GM21367 (cell line): ENCODE measurements at regions not wholly inside any gene's neighbourhood (a gene's known extent, or its start where the extent isn't known, plus 50 kb on each side); places are given as distances from the start of the nearest gene placed in this dataset.

Source experiments
- ATAC-seq: cut with Tn5 transposase; IDR thresholded peaks from one replicate; pipeline ENCODE4 v1.9.1; 2021; ENCODE audit not compliant: unreplicated experiment

GRCh38 chr6:163670336-163670735 is 255.8 kb downstream of the QKI start:
- ATAC-seq: no peak

GRCh38 chr6:163668061-163668426 is 253.5 kb downstream of the QKI start:
- peak; percentile 61 for ATAC-seq

DNA sequence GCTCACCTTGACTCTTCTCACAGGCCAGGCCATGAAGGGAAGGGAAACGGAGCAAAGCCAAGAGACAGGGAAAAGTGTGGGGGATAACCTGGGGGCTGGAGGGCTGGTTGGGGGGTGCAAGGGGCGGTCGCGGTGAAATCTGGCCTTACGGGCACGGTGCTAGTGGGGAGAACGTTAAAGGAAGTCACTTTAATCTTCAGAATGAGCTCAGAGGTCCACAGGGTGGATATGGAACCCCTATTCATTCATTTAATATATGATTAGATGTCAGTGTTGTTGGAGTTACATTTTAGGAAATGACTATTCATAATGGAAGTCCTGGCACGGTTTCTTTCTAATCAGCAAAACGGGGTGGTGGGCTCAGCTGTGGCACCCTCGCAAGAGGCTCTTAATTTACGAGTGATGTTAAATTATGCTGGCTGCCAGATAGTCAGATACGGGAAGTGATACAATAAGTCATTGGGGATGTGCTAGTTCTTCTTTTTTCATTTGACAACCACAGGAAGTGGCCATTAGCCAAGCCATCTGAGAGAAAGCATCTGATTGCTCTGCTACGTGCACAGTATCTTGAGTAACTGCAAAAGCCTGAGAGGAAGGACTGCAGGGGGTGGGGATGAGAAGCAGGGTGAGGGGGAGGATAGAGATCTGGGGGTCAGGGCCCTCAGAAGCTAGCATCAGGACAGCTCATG is 253.0 kb downstream of the QKI start:
- peak; percentile 96 for ATAC-seq

GRCh38 chr6:163665464-163665863 is 250.9 kb downstream of the QKI start:
- ATAC-seq: no peak

DNA sequence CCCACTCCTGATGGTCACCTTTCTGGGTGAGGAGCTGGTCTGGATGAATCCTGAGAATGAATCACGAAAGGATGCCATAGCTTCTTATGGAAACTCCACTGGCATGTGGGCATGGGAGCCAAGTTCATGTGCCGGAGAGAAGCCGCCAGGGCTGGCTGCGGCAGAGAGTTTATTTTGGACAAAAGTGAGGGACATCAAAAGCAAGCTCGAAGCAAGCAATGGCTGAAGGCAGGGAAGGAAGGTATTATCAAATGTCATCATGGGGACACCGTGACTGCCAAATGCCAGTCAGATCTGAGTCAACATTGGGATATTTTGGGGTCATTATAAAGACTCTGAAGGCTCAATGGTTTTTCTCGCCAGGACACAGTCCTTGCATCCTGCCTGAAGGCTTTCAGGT is 249.1 kb downstream of the QKI start:
- no peak for ATAC-seq

DNA sequence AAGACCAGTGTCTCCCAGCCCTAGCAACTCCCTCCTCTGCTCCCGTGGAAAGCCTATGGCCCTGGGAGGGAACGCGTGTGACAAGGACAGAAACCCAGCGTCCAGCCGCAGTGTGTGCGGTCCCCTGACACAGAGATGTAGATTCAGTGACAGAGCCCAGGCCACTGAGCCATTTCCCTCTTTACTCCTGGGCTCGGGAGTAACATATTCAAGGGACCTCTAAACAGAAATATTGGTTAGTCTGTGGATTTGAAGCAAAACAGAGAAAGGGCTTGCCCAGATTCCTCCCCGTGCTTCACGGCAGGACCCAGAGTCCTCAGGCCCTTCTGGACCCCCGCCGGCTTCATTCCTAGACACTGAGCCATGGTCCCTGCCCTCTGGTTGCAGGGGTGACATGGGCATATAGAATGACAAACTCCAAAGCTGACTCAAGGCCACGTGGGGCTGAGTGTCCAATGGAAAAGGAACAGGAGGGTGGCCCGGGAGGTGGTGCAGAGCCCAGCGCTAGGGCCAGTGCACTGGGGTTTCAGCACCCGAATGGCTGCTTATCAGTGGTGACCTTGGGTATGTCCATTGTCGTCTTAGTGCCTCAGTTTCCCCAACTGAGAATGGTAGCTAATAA is 248.2 kb downstream of the QKI start:
- ATAC-seq: no peak

- peak; percentile 96 for ATAC-seq
Observed at GRCh38 chr6:163661272-163661671, 246.8 kb downstream of the QKI start.

DNA sequence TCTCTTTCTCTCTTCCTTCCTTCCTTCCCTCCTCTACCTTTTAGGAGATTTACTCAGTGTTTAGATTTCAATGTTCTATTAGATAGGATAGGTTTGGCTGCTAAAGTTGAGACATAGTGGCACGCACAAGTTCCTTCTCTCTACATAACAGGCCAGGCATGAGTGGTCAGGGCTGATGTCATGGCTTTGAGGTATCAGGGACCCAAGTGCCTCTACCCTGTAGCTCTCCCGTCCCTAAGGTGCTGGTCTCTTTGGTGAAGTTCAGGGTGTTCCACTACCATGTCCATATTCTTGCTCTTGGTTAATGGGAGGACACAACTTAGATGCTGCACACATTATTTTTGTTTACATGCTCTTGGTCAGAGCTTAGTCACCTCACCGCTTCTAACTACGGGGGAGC is 245.3 kb downstream of the QKI start:
- no peak for ATAC-seq

DNA sequence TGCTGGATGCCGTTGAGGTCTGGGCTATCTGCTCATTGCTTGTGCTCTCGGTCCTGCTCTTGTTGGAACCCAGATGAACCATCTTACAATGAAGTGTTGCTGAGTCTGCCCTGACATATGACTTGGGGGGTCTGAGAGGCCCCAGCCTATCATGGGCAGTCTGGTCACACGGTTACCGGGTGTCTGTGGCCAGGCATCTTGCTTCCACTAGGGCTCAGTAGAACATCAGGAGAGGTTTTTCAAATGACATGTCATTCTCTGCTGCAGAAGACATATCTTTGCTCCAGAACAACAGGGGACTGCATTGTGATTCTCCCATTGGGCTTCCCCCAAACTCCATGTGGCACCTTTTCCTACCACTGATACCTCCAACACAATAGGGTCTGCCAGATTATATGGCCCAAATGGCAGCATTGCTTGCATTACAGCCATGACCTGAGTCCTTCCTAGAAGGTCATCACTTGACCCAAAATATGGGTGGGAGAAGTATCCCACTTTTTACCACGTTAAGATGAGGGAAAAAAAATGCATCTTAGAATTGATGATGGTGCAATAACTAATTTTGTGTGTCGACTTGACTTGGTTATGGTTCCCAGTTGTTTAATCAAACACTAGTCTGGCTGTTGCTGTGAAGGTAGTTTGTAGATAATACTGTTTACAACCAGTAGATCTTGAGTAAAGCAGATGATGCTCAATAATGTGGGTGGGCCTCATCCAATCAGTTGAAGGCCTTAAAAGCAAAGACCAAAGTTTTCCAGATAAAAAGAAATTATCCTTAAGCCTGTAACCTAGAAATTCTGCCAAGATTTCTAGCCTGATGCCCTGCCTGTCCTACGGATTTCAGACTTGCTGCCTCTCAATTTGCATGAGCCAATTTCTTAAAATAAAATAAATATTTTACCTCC is 241.0 kb downstream of the QKI start:
- no peak for ATAC-seq

- no peak for ATAC-seq
Observed at GRCh38 chr6:163651915-163652668, 237.6 kb downstream of the QKI start.

DNA sequence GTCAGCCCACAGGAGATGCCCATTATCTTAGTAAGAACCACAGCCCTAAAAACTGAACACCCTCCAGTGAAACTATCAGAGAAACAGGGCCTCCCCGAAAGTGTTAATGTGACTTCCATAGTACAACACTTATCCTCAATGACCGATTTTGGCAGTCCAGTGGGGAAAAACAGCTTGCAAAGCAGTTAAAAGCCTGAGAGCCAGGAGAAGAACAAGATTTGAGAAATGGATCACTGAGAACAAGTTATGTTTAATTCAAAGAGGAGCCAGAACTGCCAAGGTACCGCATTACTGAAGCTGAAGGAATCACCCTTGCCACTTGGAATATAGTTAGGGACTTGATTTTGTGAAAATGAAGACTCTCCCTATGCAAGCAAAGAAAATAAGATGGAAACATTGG is 236.9 kb downstream of the QKI start:
- no peak for ATAC-seq

DNA sequence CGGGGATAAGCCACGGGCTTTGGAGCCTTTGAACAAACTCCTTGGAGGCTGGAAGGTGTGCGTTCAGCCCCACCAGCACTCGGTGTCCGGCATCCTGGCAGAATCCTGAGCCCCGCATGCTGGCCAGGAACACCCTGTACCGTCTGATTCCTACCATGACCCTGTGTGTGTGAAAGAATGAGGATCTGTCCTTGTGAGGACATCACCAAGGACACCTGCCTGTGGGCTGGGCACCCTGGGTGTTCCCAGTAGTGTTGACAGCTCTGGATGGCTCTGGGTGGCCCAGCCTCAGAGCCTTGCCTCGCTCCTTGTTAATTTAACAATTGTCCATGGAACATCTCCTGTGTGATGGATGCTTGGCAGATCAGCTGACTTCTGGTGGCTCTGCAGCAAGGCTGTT is 234.3 kb downstream of the QKI start:
- no peak for ATAC-seq

GRCh38 chr6:163647624-163648023 is 233.1 kb downstream of the QKI start:
- no peak for ATAC-seq

- ATAC-seq: no peak
Observed at GRCh38 chr6:163646866-163647265, 232.3 kb downstream of the QKI start.

DNA sequence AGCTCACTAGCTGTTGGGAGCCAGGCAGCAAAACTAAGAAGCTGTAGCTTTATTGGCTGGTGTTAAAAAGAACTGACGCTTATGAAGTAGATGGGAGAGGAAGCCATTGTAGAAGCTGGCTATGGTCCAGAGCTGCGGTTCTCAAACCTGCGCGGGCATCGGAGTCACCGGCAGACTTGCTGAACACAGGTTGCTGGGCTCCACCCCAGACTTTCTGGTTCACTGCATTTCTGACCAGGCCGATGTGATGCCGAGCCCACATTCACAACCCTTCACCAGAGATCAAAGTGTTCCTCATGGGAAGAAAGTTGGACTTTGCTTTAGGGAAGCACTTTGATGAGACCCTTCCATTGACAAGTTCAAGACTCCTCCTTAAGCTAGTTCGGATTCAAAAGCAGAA is 231.6 kb downstream of the QKI start:
- ATAC-seq: no peak

DNA sequence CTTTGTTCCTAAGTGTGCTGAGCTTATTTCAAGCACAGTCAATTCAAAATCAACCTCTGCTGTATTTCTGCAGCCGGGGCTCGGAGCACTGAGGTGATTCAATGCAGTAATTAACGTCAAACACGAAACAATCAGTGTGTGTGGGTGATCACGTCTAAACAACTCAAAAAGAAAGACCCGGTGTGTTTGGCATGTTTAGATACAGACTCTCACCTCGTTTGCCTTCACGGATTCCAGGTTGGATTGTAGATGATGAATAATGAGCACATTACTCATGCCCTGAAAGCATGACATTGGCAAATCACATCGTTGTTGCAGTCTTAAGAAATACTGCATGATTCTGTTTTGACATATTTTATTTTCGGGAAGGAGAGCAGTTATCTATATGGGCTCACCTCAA is 231.0 kb downstream of the QKI start:
- ATAC-seq: no peak

DNA sequence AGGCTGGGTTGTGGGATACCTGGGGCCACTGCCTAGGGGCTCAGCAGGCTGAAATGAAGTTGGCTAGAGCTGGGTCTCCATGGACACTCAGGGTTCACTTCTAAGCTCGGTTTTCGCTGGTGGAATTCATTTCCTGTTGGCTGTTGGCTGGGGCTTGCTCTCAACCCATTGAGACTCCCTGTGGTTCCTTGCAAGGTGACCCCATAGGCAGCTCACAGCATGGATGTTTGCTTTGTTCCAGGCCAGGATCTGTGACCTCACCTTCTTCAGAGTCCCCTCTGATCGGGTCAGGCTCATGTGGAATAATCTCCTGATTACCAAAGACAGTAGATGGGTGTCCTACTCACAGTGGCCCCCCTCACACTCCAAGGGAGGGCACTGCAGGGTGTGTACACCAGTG is 229.3 kb downstream of the QKI start:
- no peak for ATAC-seq

DNA sequence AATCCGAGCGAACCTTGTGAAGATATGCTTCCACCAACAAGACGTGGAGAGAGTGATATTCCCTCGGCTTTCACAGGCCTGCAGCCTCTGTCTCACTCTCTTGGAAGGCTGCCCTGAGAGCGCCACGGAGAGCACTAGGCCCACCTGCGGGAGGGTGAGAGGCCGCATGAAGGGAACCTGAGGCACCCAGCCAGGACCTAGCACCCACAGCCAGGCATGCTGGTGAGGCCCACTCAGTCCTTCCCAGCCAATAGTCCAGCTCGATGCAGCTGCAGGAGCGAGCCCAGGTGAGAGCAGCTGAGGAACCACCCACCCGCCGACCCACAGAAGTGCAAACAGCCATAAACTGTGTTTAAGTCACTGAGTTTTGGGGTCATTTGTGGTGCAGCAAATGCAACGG is 227.2 kb downstream of the QKI start:
- ATAC-seq: no peak

DNA sequence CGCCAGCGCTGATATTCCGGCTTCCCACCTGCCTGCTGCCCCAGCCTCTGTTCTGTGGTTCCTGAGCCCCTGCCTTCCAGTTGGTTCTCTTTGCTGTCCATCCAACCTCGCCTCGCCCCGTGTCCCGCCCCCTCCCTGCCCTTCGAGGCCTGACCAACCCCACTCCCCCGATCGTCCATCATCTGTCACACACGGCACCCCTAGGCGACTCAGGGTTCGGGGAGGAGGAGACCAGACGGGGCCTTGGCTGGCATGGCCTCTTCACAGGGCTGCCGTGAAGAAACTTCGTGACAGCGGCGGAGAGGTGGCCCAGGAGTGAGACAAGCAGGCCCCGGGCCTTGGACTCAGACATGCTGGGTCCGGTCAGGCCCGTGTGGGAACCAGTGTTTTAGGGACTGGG is 226.1 kb downstream of the QKI start:
- no peak for ATAC-seq

DNA sequence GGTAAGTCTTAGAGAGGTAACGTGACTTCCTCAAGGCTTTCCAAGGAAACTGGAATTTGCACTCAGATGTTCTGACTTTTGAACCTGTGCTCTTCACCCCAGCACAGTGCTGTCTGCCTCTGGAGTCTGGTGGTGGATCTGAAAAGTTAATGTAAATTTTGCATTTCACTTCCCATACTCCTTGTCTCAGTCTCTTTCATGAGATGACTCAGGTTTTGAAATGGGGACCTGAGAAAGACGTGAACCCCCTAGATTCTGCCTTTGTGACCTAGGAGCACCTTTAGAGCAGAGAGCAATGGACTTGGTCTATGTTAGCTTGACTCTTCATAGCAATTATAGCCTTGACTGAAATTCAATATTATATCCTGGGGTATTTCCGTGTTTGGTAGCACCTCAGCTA is 223.0 kb downstream of the QKI start:
- ATAC-seq: peak; percentile 94

- ATAC-seq: no peak
Observed at GRCh38 chr6:163635731-163636364, 221.3 kb downstream of the QKI start.
